HepG2 (cell line): ENCODE measurements at regions not wholly inside any gene's neighbourhood (a gene's known extent, or its start where the extent isn't known, plus 50 kb on each side); places are given as distances from the start of the nearest gene placed in this dataset.

Experiments
- TCF12 ChIP-seq, 2 experiments: fragments of 450-650 bp in 1 of 2; sonication (generic) in 1 of 2; formaldehyde crosslinking in 1 of 2; IDR thresholded peaks; 2 replicates each; pipeline versions ENCODE4 v1.6.1 to v1.8.0; 2017 to 2022; ENCODE audit warnings: antibody characterized with exemption in 1 of 2, mild to moderate bottlenecking in 1 of 2, missing genetic modification reagents in 1 of 2, moderate library complexity in 1 of 2
- ZNF274 ChIP-seq: sonication (generic); formaldehyde crosslinking; IDR thresholded peaks from 2 replicates; pipeline ENCODE4 v1.5.1; 2020; ENCODE audit warnings: mild to moderate bottlenecking, missing genetic modification reagents
- TF ChIP-seq, protein P1 (sequence below): IDR thresholded peaks from 2 replicates; pipeline ENCODE4 v1.6.1; 2012; ENCODE audit warnings: inconsistent platforms
- TF ChIP-seq, protein P2 (sequence below), 2 experiments: fragments of 450-650 bp in 1 of 2; sonication (generic) in 1 of 2; formaldehyde crosslinking in 1 of 2; IDR thresholded peaks; 2 replicates each; pipeline versions ENCODE4 v1.6.1 to v1.8.0; 2016 to 2022; ENCODE audit warnings: antibody characterized with exemption in 1 of 2, mild to moderate bottlenecking in 1 of 2, missing genetic modification reagents in 1 of 2

DNA sequence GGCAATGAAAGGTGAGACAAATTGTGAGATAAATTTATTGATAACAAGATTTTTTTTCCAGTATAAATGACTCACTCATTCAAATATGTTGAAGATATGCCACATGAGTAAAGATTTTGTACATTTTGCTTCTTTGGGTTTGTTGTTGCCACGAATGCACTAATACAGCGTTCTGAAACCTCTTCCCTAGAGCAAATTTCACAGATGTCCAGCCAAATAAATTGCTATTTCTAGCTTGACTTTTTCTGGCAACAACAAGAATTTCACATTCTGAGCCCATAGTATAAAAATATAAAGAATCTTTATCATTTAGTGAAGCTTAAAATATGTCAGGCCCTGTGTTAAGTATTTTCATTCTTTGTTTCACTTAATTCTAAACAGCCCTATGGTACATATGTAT lies 114.5 kb upstream of the COL24A1 start:
- TF ChIP-seq ZNF274 (CRISPR knock-in tag) (no peak), TCF12 (IDR thresholded peaks at IDR 0.05) (no peak), TCF12 (CRISPR knock-in tag; IDR thresholded peaks at IDR 0.05) (no peak)
- TF ChIP-seq, protein P1, sequence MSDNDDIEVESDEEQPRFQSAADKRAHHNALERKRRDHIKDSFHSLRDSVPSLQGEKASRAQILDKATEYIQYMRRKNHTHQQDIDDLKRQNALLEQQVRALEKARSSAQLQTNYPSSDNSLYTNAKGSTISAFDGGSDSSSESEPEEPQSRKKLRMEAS = no peak
- TF ChIP-seq, protein P2, sequence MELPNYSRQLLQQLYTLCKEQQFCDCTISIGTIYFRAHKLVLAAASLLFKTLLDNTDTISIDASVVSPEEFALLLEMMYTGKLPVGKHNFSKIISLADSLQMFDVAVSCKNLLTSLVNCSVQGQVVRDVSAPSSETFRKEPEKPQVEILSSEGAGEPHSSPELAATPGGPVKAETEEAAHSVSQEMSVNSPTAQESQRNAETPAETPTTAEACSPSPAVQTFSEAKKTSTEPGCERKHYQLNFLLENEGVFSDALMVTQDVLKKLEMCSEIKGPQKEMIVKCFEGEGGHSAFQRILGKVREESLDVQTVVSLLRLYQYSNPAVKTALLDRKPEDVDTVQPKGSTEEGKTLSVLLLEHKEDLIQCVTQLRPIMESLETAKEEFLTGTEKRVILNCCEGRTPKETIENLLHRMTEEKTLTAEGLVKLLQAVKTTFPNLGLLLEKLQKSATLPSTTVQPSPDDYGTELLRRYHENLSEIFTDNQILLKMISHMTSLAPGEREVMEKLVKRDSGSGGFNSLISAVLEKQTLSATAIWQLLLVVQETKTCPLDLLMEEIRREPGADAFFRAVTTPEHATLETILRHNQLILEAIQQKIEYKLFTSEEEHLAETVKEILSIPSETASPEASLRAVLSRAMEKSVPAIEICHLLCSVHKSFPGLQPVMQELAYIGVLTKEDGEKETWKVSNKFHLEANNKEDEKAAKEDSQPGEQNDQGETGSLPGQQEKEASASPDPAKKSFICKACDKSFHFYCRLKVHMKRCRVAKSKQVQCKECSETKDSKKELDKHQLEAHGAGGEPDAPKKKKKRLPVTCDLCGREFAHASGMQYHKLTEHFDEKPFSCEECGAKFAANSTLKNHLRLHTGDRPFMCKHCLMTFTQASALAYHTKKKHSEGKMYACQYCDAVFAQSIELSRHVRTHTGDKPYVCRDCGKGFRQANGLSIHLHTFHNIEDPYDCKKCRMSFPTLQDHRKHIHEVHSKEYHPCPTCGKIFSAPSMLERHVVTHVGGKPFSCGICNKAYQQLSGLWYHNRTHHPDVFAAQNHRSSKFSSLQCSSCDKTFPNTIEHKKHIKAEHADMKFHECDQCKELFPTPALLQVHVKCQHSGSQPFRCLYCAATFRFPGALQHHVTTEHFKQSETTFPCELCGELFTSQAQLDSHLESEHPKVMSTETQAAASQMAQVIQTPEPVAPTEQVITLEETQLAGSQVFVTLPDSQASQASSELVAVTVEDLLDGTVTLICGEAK (IDR thresholded peaks at IDR 0.05) = no peak
- TF ChIP-seq, protein P2 (CRISPR knock-in tag; IDR thresholded peaks at IDR 0.05) = no peak
